ENCODE measurements at regions not wholly inside any gene's neighbourhood (a gene's known extent, or its start where the extent isn't known, plus 50 kb on each side); places are given as distances from the start of the nearest gene placed in this dataset.

DNA sequence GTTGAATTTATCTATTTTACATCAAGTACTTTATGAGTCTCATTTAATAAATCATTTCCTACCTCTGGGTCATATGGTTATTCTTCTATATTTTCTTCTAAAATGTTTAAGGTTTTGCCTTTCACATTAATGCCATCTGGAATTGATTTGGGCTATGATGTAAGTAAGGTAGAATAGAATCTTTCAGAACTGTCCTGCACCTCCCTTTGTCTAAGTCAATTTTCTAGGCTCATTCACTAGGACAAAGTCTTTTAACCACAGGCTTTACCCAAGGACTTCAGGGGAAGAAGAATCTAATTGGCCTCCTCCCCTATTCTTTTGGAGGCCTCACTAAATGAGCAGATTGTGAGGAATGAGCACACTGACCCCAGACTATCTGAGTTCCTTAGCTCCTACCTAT lies 146.0 kb downstream of the BBOX1 start:
- Histone ChIP-seq H3K27ac (ENCODE audit: low read length) (no peak overlapping the region), H3K4me1 (ENCODE audit: insufficient read depth, low read length) (no peaks in the 10 kb centered on the region), H4K20me1 (ENCODE audit: insufficient read depth, low read length) (no peaks in the 10 kb centered on the region), H3K4me3 (ENCODE audit: low read depth in 1 of 2, low read length in 2 of 2) (no peak overlapping the region), H3K27me3 (ENCODE audit: insufficient read depth, low read length, poor library complexity) (no peaks in the 10 kb centered on the region), H3K79me2 (ENCODE audit: insufficient read depth, low read length) (no peaks in the 10 kb centered on the region), H3K4me2 (ENCODE audit: insufficient read depth, low read length) (no peak overlapping the region), H3K9me3 (ENCODE audit: insufficient read depth, low read length, severe bottlenecking) (no peaks in the 10 kb centered on the region), H2AFZ (ENCODE audit: low read depth, low read length) (no peak overlapping the region), H3K9ac (ENCODE audit: low read depth, low read length) (no peak overlapping the region), H3K36me3 (ENCODE audit: insufficient read depth, low read length) (no peaks in the 10 kb centered on the region)
- DNase-seq (no peak), ATAC-seq (ENCODE audit: insufficient read depth, low read depth) (no peak)
- TF ChIP-seq EZH2 (IDR thresholded peaks at IDR 0.05; ENCODE audit: borderline replicate concordance, low read depth, low read length, severe bottlenecking) (no peak), CTCF (IDR thresholded peaks at IDR 0.05; ENCODE audit: borderline replicate concordance, extremely low read depth, low read length, poor library complexity, severe bottlenecking) (no peak)

DNA sequence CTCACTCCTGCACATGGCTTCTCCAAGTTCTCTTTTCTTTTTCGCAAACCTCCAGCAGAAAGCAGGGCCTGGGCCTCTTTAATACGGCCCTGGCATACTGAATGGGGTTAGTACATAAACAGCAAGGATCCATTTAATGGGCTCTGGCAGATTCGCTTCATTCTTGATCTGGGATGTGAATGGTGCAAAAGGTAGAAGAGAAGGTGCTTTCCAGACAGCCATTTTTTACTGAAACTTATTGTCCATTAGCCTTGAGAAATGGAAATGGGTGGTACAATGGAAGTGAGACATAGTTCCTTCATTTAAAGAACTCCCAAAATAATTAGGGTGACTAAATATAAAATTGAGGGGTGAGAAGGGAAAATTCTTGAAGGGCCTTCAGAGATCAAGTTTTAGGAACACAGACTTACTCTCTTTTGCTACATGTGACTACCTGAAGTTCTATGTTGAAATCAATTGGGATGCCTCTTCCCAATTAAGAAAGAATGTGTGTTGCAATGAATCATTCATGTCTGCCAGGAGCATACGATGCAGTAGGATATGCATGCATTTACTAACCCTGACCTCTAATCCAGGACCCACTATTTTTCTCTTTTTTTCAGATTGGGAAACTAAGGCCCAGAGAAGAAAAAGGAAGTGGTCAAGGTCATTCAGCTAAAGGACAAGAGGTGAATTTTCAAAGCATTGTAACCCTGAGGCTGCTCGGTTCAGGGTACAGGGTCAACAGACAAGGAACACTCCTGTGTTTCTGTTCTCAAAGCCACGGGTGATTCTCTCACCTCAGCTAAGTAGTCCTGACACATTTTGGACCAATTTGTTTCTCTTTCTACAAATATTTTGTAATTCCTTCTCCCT lies 144.1 kb downstream of the BBOX1 start:
- no peak for DNase-seq

DNA sequence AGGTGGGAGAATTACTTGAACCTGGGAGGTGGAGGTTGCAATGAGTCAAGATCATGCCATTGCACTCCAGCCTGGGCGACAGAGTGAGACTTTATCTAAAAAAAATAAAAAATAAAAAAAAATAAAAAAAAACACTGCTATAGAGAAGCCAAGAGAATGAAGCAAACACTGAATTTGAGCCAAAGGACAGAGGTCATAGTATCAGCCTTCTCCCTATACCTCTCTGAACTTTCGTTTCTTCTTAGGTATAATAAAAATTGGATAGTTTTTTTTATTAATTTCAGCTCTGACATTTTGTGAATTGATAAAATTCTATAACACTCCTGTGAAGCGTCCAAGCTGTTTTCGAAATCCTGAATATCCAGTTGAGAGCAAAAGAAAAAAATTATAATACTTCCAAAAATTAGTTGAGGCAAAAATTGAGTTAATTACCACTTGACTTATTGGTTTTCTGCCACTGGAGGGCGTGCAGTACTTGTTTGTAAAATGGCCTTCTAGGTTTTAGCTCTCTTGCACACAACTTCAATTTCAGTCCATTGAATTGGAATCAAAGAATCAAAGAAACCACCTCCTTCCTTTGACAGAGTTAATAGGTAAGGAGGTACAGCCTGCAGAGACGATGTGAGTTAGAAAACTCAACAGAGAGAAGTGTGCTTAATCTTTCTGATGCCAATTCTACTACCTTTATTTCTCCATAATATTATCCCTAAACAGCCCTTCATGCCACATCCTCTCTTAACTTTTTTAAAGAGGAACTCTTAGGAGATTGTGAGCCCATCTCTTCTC lies 143.2 kb downstream of the BBOX1 start:
- no peak overlapping the region for H3K27ac ChIP-seq (ENCODE audit: low read length)
- no peaks in the 10 kb centered on the region for H4K20me1 ChIP-seq (ENCODE audit: insufficient read depth, low read length)
- H3K79me2 ChIP-seq (ENCODE audit: insufficient read depth, low read length), result no peaks in the 10 kb centered on the region
- H3K9ac ChIP-seq (ENCODE audit: low read depth, low read length), result no peak overlapping the region
- peak; percentile 48; the same call in 1 of the 3 replicates for ATAC-seq (ENCODE audit: insufficient read depth, low read depth)
- no peaks in the 10 kb centered on the region for H3K4me1 ChIP-seq (ENCODE audit: insufficient read depth, low read length)
- no peaks in the 10 kb centered on the region for H3K36me3 ChIP-seq (ENCODE audit: insufficient read depth, low read length)
- peak; percentile 32 for DNase-seq
- H2AFZ ChIP-seq (ENCODE audit: low read depth, low read length), result no peak overlapping the region
- TF ChIP-seq CTCF (IDR thresholded peaks at IDR 0.05; ENCODE audit: borderline replicate concordance, extremely low read depth, low read length, poor library complexity, severe bottlenecking), result peak; percentile 55
- TF ChIP-seq EZH2 (IDR thresholded peaks at IDR 0.05; ENCODE audit: borderline replicate concordance, low read depth, low read length, severe bottlenecking), result no peak
- no peaks in the 10 kb centered on the region for H3K27me3 ChIP-seq (ENCODE audit: insufficient read depth, low read length, poor library complexity)
- H3K9me3 ChIP-seq (ENCODE audit: insufficient read depth, low read length, severe bottlenecking), result no peaks in the 10 kb centered on the region
- H3K4me3 ChIP-seq (ENCODE audit: low read depth in 1 of 2, low read length in 2 of 2), result no peak overlapping the region
- H3K4me2 ChIP-seq (ENCODE audit: insufficient read depth, low read length), result no peak overlapping the region

More for the DNA sequence above, 144.1 kb downstream of the BBOX1 start:
- no peaks in the 10 kb centered on the region for H3K27me3 ChIP-seq (ENCODE audit: insufficient read depth, low read length, poor library complexity)
- H3K36me3 ChIP-seq (ENCODE audit: insufficient read depth, low read length), result no peaks in the 10 kb centered on the region
- no peaks in the 10 kb centered on the region for H3K9me3 ChIP-seq (ENCODE audit: insufficient read depth, low read length, severe bottlenecking)
- H3K4me3 ChIP-seq (ENCODE audit: low read depth in 1 of 2, low read length in 2 of 2), result no peak overlapping the region
- no peak for ATAC-seq (ENCODE audit: insufficient read depth, low read depth)
- H3K4me2 ChIP-seq (ENCODE audit: insufficient read depth, low read length), result no peak overlapping the region
- H3K9ac ChIP-seq (ENCODE audit: low read depth, low read length), result no peak overlapping the region
- no peak overlapping the region for H2AFZ ChIP-seq (ENCODE audit: low read depth, low read length)
- no peaks in the 10 kb centered on the region for H3K79me2 ChIP-seq (ENCODE audit: insufficient read depth, low read length)
- H3K27ac ChIP-seq (ENCODE audit: low read length), result no peak overlapping the region
- TF ChIP-seq EZH2 (IDR thresholded peaks at IDR 0.05; ENCODE audit: borderline replicate concordance, low read depth, low read length, severe bottlenecking) (no peak), CTCF (IDR thresholded peaks at IDR 0.05; ENCODE audit: borderline replicate concordance, extremely low read depth, low read length, poor library complexity, severe bottlenecking) (no peak)
- H4K20me1 ChIP-seq (ENCODE audit: insufficient read depth, low read length), result no peaks in the 10 kb centered on the region
- H3K4me1 ChIP-seq (ENCODE audit: insufficient read depth, low read length), result no peaks in the 10 kb centered on the region
